ENCODE measurements at regions not wholly inside any gene's neighbourhood (a gene's known extent, or its start where the extent isn't known, plus 50 kb on each side); places are given as distances from the start of the nearest gene placed in this dataset.

GRCh38 chr6:22972771-22973170 lies 403.4 kb downstream of the HDGFL1 start:
- TF ChIP-seq MYC (IDR thresholded peaks at IDR 0.05; ENCODE audit: low read depth, low read length): no peak
- no peak for TF ChIP-seq FOS (IDR thresholded peaks at IDR 0.05; ENCODE audit: borderline replicate concordance, insufficient read depth, low read length)
- no peak for TF ChIP-seq JUN (IDR thresholded peaks at IDR 0.05; ENCODE audit: borderline replicate concordance, insufficient read depth, insufficient read length, low read depth)
- TF ChIP-seq CTCF (IDR thresholded peaks at IDR 0.05; ENCODE audit: extremely low read depth in 1 of 2, insufficient read depth in 1 of 2, low read depth in 1 of 2, low read length in 2 of 2): no peak
- no peak for TF ChIP-seq EZH2 (IDR thresholded peaks at IDR 0.05; ENCODE audit: borderline replicate concordance, low read depth, low read length, severe bottlenecking)
- no peak for TF ChIP-seq POLR2A (IDR thresholded peaks at IDR 0.05; ENCODE audit: low read depth, low read length)
- TF ChIP-seq MAX (IDR thresholded peaks at IDR 0.05; ENCODE audit: insufficient read depth, insufficient read length): no peak
- no peak for TF ChIP-seq GATA2 (IDR thresholded peaks at IDR 0.05; ENCODE audit: insufficient read depth, insufficient read length, low read depth, low read length)
- no peak for TF ChIP-seq POLR2AphosphoS5 (IDR thresholded peaks at IDR 0.05; ENCODE audit: insufficient read depth, low read depth, low read length)
- BruUV-seq (replicated peaks): no TSS peak
- ChIA-PET CTCF (no interaction called here), POLR2A (no interaction called here)
- dilution Hi-C loops (cut with MboI; ENCODE audit: extremely low pct_ligation_motif_present, low sequenced_read_pairs) (no loop called here), intact Hi-C loops (cut with micrococcal nuclease) (no loop called here)
- Histone ChIP-seq H3K36me3 (ENCODE audit: control insufficient read depth in 2 of 2, extremely low read depth in 1 of 2, insufficient read depth in 2 of 2, low read length in 2 of 2) (no peaks in the 10 kb centered on the region), H3K27ac (ENCODE audit: insufficient read depth, low read depth, low read length) (no peak overlapping the region), H3K27me3 (ENCODE audit: control insufficient read depth in 2 of 2, insufficient read depth in 2 of 2, low read length in 2 of 2) (no peaks in the 10 kb centered on the region), H4K20me1 (replicated peaks; ENCODE audit: control insufficient read depth, extremely low read depth, insufficient read depth, low read length) (no peaks in the 10 kb centered on the region), H3K4me1 (ENCODE audit: control insufficient read depth, extremely low read depth, insufficient read depth, low read length) (no peaks in the 10 kb centered on the region), H3K79me2 (ENCODE audit: control insufficient read depth, insufficient read depth, low read length) (no peaks in the 10 kb centered on the region), H3K4me2 (ENCODE audit: insufficient read depth, low read length) (no peak overlapping the region), H3K9me1 (replicated peaks; ENCODE audit: control insufficient read depth, extremely low read depth, insufficient read depth, low read length) (no peaks in the 10 kb centered on the region), H3K4me3 (replicated peaks in 1 of 3; ENCODE audit: insufficient read depth in 1 of 3, low read depth in 1 of 3, low read length in 3 of 3) (no peak overlapping the region), H3K9ac (replicated peaks; ENCODE audit: extremely low read depth, insufficient read depth, low read length) (no peak overlapping the region), H2AFZ (ENCODE audit: low read depth, low read length) (no peak overlapping the region), H3K9me3 (replicated peaks; ENCODE audit: control insufficient read depth, insufficient read depth, low read length) (no peaks in the 10 kb centered on the region)
- FAIRE-seq (no peak), DNase-seq (ENCODE audit: low read depth, low spot score) (no peak)
